GM10266 (cell line): ENCODE measurements at regions not wholly inside any gene's neighbourhood (a gene's known extent, or its start where the extent isn't known, plus 50 kb on each side); places are given as distances from the start of the nearest gene placed in this dataset.

ENCODE experiments used
- DNase-seq: peaks from one replicate; pipeline ENCODE4 v3.0.0; 2012; ENCODE audit errors: extremely low spot score
- TF ChIP-seq, protein P1 (sequence below): IDR thresholded peaks from 2 replicates; pipeline ENCODE4 v1.5.1; 2012; ENCODE audit warnings: mild to moderate bottlenecking, low read depth; ENCODE audit not compliant: control insufficient read depth, insufficient read depth; ENCODE audit errors: missing control alignments

- TF ChIP-seq, protein P1, sequence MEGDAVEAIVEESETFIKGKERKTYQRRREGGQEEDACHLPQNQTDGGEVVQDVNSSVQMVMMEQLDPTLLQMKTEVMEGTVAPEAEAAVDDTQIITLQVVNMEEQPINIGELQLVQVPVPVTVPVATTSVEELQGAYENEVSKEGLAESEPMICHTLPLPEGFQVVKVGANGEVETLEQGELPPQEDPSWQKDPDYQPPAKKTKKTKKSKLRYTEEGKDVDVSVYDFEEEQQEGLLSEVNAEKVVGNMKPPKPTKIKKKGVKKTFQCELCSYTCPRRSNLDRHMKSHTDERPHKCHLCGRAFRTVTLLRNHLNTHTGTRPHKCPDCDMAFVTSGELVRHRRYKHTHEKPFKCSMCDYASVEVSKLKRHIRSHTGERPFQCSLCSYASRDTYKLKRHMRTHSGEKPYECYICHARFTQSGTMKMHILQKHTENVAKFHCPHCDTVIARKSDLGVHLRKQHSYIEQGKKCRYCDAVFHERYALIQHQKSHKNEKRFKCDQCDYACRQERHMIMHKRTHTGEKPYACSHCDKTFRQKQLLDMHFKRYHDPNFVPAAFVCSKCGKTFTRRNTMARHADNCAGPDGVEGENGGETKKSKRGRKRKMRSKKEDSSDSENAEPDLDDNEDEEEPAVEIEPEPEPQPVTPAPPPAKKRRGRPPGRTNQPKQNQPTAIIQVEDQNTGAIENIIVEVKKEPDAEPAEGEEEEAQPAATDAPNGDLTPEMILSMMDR: no peak
- no peak for DNase-seq
Observed at GRCh38 chr13:33940898-33941297, 122.9 kb downstream of the RFC3 start.

GRCh38 chr13:33945477-33945876 lies 127.5 kb downstream of the RFC3 start:
- TF ChIP-seq, protein P1: no peak
- DNase-seq: no peak

GRCh38 chr13:33953203-33953602 lies 135.3 kb downstream of the RFC3 start:
- TF ChIP-seq, protein P1: no peak
- DNase-seq: no peak

DNA sequence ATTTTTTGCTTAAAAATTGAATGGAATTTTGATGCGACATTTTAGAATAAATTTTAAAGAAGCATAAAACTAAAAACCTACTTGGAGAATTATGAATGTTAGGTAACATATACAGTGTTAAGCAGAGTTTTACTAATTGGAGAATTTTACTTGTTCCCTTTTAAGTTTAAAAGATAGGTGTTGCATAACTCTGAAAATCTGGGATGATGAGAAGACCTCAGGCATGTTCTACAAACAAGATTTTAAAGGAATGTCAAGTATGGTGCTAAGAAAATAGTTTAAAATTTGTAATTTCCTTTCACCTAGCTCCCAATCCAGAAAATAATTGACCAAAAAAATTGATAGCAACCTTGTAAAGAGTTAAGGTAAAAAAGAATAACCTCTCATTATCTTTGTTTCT lies 135.8 kb downstream of the RFC3 start:
- no peak for DNase-seq
- TF ChIP-seq, protein P1: no peak

GRCh38 chr13:33956346-33956745 lies 138.4 kb downstream of the RFC3 start:
- no peak for DNase-seq
- TF ChIP-seq, protein P1: no peak

- TF ChIP-seq, protein P1: no peak
- DNase-seq: no peak
Observed at GRCh38 chr13:33957497-33957905, 139.6 kb downstream of the RFC3 start.

GRCh38 chr13:33958964-33959363 lies 141.0 kb downstream of the RFC3 start:
- DNase-seq: no peak
- TF ChIP-seq, protein P1: no peak
